Motor neuron (in vitro differentiated cells): ENCODE measurements at regions not wholly inside any gene's neighbourhood (a gene's known extent, or its start where the extent isn't known, plus 50 kb on each side); places are given as distances from the start of the nearest gene placed in this dataset.
"Not testable (repeated sequence)": the region's sequence is repeated elsewhere in the genome, so short reads cannot be mapped to it uniquely, and the experiment has no call there.

Source experiments
- ATAC-seq, 8 experiments: fragments of 200-7000 bp; cut with Tn5 transposase; replicated peaks in 6 of 8; 2 replicates each; pipeline ENCODE4 v1.8.0; 2021; ENCODE audit warnings: mild to moderate bottlenecking in 8 of 8, moderate library complexity in 8 of 8
- H3K27ac ChIP-seq, 2 donors: fragments of 250-450 bp; sonication (Bioruptor Pico); 2 replicates each; pipeline ENCODE4 v1.9.0; 2021; ENCODE audit warnings: antibody characterized with exemption in 2 of 2, mild to moderate bottlenecking in 2 of 2, moderate library complexity in 1 of 2
- H3K4me1 ChIP-seq, 2 donors: fragments of 250-450 bp; sonication (Bioruptor Pico); replicated peaks in 1 of 2; 2 replicates each; pipeline ENCODE4 v1.6.1; 2021; ENCODE audit warnings: antibody characterized with exemption in 2 of 2, mild to moderate bottlenecking in 2 of 2, moderate library complexity in 1 of 2
- H3K4me3 ChIP-seq, 5 donors: fragments of 250-450 bp; sonication (Bioruptor Pico); 2 replicates each; pipeline ENCODE4 v1.9.0; 2021; ENCODE audit warnings: antibody characterized with exemption in 5 of 5, mild to moderate bottlenecking in 5 of 5, moderate library complexity in 4 of 5
- WGBS, 10 experiments: fragments of 450-650 bp; shearing (Covaris generic); methylation state at CpG; one replicate each; pipeline ENCODE4 v1.0.0; 2022; 5-methylcytosine and 5-hydroxymethylcytosine counted together
- in situ Hi-C, 9 experiments: fragments of 400-800 bp; cut with MboI; loops; one replicate each; pipeline ENCODE4 v1.15.0; 2021; ENCODE audit warnings: low sequenced_read_pairs in 9 of 9, low pct_unique_long_range_greater_than_20kb in 2 of 9; ENCODE audit not compliant: unreplicated experiment in 9 of 9

DNA sequence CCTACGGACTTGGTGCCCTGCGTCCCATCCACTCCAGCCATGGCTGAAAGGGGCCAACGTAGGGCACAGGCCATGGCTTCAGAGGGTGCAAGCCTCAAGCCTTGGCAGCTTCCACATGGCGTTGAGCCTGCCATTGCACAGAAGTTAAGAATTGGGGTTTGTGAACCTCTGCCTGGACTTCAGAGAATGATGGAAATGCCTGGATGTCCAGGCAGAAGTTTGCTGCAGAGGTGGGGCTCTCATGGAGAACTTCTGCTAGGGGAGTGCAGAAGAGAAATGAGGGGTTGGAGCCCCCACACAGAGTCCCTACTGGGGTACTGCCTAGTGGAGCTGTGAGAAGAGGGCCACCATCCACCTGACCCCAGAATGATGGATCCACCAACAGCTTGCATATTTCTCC lies 462.9 kb upstream of the PCDH20 start:
- in situ Hi-C loops, H3K4me3 ChIP-seq, H3K4me1 ChIP-seq, H3K27ac ChIP-seq, ATAC-seq: not testable (repeated sequence)
- WGBS, 10 experiments: 7 to 71% methylated on average over 2 to 3 of the region's 4 CpGs; no CpG with 5 or more reads in 8 of the 10 experiments

DNA sequence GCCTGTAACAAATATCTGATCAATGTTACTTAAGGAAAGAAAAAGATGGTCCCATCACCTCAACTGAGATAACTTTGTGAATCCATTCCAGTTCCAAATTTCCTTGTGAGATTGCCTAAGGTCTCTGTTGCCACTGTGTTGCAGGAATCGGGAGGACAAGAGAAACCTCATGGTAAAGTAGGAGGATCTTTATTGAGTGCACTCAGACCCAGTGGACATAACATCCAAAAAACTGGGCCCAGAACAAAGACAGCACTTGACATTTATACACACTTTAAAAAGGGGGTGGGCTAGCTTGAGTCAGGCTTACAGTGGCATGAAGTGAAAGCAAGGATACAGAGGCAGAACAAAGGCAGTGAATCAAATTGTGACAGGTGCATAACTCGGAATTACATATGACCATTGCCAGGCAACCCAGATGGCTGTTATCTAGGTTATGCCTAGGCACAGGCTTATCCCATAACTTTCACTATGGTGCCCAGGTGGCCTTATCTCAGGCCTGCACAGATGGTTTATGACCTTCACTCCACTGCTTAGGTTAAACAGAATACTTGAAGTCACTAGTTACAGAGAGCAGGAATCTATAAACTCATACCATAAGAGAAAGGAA lies 459.4 kb upstream of the PCDH20 start:
- no peak for ATAC-seq
- Histone ChIP-seq H3K27ac (no peak overlapping the region), H3K4me1 (no peaks in the 10 kb centered on the region), H3K4me3 (no peak overlapping the region)
- in situ Hi-C loops: no loop called here
- 0 to 100% (median 89%) methylated on average over 1 to 2 of the region's 2 CpGs; no CpG with 5 or more reads in 2 of the 10 experiments for WGBS, 10 experiments

DNA sequence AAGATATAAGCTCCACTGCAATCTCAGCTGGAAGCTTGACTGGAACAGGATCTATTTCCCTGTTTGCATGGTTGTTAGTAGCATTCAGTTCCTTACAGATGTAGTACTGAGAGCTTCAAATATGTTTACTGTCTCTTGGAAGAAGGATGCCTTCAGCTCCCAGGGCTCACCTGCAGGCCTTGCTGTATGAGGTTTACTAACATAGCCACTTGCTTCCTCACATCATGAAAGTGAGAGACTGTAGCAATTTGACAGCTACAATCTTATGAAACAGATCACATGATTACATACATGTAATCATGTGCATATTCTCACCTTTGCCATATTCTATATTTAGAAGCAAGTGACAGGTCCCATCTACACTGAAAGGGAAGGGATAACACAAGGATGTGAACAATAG lies 458.1 kb upstream of the PCDH20 start:
- no peaks in the 10 kb centered on the region for H3K4me1 ChIP-seq
- H3K4me3 ChIP-seq: no peak overlapping the region
- H3K27ac ChIP-seq: no peak overlapping the region
- in situ Hi-C loops: no loop called here
- ATAC-seq: no peak

GRCh38 chr13:61857198-61857597 lies 441.5 kb upstream of the PCDH20 start:
- Histone ChIP-seq H3K27ac (no peak overlapping the region), H3K4me1 (no peaks in the 10 kb centered on the region), H3K4me3 (no peak overlapping the region)
- peak in 3 of 8 experiments; percentile 26 to 92 (median 74) for ATAC-seq
- WGBS, 10 experiments: 0 to 100% (median 48%) methylated on average over 1 to 2 of the region's 3 CpGs; no CpG with 5 or more reads in 2 of the 10 experiments
- in situ Hi-C loops: no loop called here

DNA sequence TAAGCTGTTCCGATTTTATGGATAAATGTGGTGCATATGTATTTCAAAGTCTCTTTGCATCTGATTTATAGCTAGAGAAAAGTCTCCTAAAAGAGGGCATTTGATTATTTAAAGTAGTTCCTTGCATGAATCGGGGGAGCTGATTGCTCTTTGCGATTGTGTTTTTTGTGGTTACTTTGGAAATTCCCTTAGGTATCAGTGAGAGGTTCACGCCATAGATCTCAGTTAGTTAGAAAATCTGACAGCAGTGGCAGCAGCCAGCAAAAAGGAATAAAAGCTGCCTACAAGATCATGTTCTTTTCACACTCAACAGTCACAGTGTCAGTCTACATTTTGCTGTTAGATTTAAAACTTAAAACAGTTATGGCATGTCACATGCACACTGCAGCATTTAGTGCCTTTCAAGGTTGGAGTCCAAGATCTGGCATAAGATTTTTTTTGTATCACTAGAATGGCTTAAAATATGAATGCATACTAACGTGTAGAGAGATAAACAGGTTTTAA lies 436.5 kb upstream of the PCDH20 start:
- no peak for ATAC-seq
- no peak overlapping the region for H3K27ac ChIP-seq

DNA sequence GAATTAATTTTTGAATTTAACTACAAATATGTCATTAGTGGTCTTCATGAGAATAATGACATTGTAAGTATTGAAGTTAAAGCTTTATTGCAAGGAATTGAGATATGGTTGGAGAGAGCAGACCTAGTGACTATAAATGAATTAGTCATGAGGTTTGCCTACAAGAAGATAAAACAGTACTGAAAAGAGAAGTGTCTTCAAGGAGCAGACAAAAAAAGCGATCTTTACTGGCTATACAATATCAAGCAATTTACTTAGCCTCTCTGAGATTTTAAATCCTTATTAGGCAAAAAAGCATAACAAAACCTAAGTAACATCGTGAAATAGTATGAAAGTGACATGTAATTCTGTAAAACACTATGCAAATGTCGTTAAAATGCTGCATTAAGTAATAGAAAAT lies 435.1 kb upstream of the PCDH20 start:
- Histone ChIP-seq H3K4me3 (no peak overlapping the region), H3K4me1 (no peaks in the 10 kb centered on the region), H3K27ac (no peak overlapping the region)
- WGBS, 10 experiments: 5 to 100% (median 89%) methylated on average over 2 to 3 of the region's 3 CpGs
- in situ Hi-C loops: no loop called here
- ATAC-seq: no peak

More for the DNA sequence above, 436.5 kb upstream of the PCDH20 start:
- Histone ChIP-seq H3K4me1 (no peaks in the 10 kb centered on the region), H3K4me3 (no peak overlapping the region)
- in situ Hi-C loops: no loop called here
- 0 to 96% (median 83%) methylated on average over 2 to 5 of the region's 5 CpGs for WGBS, 10 experiments

GRCh38 chr13:61838568-61838967 lies 422.9 kb upstream of the PCDH20 start:
- 0 to 100% (median 83%) methylated on average over 1 to 2 of the region's 2 CpGs; no CpG with 5 or more reads in 1 of the 10 experiments for WGBS, 10 experiments
- H3K27ac ChIP-seq: no peak overlapping the region
- in situ Hi-C loops: no loop called here
- H3K4me3 ChIP-seq: no peak overlapping the region
- H3K4me1 ChIP-seq: no peaks in the 10 kb centered on the region
- ATAC-seq: no peak

DNA sequence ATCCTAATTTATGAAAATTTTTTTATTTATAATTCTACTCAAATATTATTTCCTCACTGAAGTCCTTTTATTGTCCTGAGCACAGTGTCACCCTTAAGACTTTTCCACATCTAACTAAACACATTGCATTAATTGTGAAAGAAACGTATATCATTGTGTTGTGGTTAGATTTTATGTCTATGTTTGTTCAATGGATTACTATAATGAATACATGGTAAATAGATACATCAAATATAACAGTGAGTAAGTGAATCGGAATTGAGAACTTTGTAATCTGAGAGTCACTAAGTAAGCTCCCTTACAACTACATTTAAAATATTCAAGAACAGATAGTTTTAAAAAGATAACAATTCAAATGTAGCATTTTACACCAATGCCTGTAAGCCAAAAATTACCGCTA lies 417.6 kb upstream of the PCDH20 start:
- H3K27ac ChIP-seq: no peak overlapping the region
- no peaks in the 10 kb centered on the region for H3K4me1 ChIP-seq
- in situ Hi-C loops: no loop called here
- 0 to 100% (median 88%) methylated on average over 1 to 3 of the region's 3 CpGs; no CpG with 5 or more reads in 1 of the 10 experiments for WGBS, 10 experiments
- H3K4me3 ChIP-seq: no peak overlapping the region
- ATAC-seq: no peak

- H3K27ac ChIP-seq: no peak overlapping the region
- no peaks in the 10 kb centered on the region for H3K4me1 ChIP-seq
- no peak for ATAC-seq
- no peak overlapping the region for H3K4me3 ChIP-seq
- in situ Hi-C loops: no loop called here
- 0 to 100% (median 58%) methylated on average over 1 to 2 of the region's 2 CpGs; no CpG with 5 or more reads in 1 of the 10 experiments for WGBS, 10 experiments
Measured at GRCh38 chr13:61831026-61831425, 415.4 kb upstream of the PCDH20 start.

DNA sequence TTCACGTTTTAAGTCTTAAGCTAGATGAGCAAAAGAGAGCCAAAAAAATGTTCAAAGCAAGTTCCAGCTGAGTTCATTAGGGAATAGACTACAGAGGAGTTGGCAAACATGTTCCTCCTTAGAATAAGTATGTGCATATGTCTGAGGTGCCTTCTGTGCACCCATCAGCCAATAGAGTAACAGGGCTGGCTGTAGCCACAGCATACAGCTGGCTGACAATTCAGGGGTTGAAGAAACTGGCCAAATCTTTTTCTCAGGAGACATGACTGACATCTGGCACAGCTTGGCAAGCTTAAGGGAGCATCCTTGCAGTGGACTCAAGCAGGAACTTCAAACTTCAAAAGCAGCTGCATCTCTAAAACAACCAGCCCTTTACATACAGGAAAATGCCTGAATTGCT lies 414.8 kb upstream of the PCDH20 start:
- no peak for ATAC-seq
- 0 to 100% (median 75%) methylated on average over 1 of the region's 1 CpG; no CpG with 5 or more reads in 1 of the 10 experiments for WGBS, 10 experiments
- H3K27ac ChIP-seq: no peak overlapping the region
- in situ Hi-C loops: no loop called here
- H3K4me1 ChIP-seq: no peaks in the 10 kb centered on the region
- no peak overlapping the region for H3K4me3 ChIP-seq

DNA sequence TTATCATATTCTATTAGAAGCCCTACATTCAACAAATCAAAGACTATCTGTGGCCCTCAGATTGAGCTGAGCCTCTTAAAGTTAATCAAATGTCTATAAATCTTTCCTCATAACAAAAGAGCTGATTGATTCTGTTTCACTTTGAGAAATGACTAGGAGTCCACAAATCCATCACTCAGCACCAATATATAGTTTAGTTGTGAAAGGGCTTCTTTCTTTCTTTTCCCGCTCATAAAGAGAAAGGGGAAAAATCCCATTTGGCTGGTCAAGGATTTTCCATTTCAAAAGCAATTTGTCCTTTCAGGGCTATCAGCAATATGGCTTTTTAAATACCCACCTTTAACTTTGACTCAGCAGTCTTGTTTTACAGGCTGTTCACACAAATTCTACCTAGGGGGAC lies 408.5 kb upstream of the PCDH20 start:
- 0 to 43% (median 25%) methylated on average over 1 of the region's 1 CpG; no CpG with 5 or more reads in 4 of the 10 experiments for WGBS, 10 experiments
- in situ Hi-C loops: no loop called here

GRCh38 chr13:61812286-61812685 lies 396.6 kb upstream of the PCDH20 start:
- Histone ChIP-seq H3K27ac (no peak overlapping the region), H3K4me1 (no peaks in the 10 kb centered on the region), H3K4me3 (no peak overlapping the region)
- WGBS, 10 experiments: 0 to 100% (median 81%) methylated on average over 1 to 3 of the region's 3 CpGs
- in situ Hi-C loops: no loop called here
- ATAC-seq: no peak

More for the DNA sequence above, 408.5 kb upstream of the PCDH20 start:
- H3K4me3 ChIP-seq: no peak overlapping the region
- H3K27ac ChIP-seq: no peak overlapping the region
- no peaks in the 10 kb centered on the region for H3K4me1 ChIP-seq
- no peak for ATAC-seq

DNA sequence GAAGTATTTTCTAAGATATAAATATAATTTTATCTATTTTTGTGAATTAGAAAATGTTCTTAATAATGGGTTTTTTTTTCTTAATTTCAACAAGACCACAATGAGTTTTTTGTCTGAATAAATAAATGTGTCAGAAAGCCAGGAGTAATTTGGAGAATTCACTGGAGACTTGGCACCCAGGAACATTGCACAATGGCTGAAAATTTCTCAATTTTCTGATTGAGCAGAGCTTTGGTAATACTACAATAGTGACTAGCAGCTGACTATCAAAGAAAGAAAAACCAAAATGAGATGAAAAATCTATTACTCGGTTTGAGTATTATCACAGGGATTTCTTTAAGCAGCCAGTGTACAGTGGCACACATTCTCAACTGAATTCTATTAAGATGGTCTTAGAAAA lies 394.4 kb upstream of the PCDH20 start:
- no peaks in the 10 kb centered on the region for H3K4me1 ChIP-seq

GRCh38 chr13:61797397-61797796 lies 381.7 kb upstream of the PCDH20 start:
- H3K27ac ChIP-seq: no peak overlapping the region
- H3K4me1 ChIP-seq: no peaks in the 10 kb centered on the region
- ATAC-seq: no peak
- 13 to 100% (median 100%) methylated on average over 1 of the region's 1 CpG; no CpG with 5 or more reads in 1 of the 10 experiments for WGBS, 10 experiments
- in situ Hi-C loops: no loop called here
- no peak overlapping the region for H3K4me3 ChIP-seq

More for the DNA sequence above, 394.4 kb upstream of the PCDH20 start:
- no peak overlapping the region for H3K27ac ChIP-seq
- in situ Hi-C loops: no loop called here
- H3K4me3 ChIP-seq: no peak overlapping the region
- no peak for ATAC-seq
- WGBS, 10 experiments: 0 to 80% (median 33%) methylated on average over 1 of the region's 1 CpG; no CpG with 5 or more reads in 4 of the 10 experiments
